ENCODE measurements at regions not wholly inside any gene's neighbourhood (a gene's known extent, or its start where the extent isn't known, plus 50 kb on each side); places are given as distances from the start of the nearest gene placed in this dataset.

- no peak overlapping the region for H3K4me3 ChIP-seq
- H3K36me3 ChIP-seq = no peaks in the 10 kb centered on the region
- DNase-seq = no peak
- no peak overlapping the region for H3K9ac ChIP-seq (ENCODE audit: low read depth in 2 of 2, low read length in 2 of 2)
- no peak overlapping the region for H3K27ac ChIP-seq
- H3K4me1 ChIP-seq = no peaks in the 10 kb centered on the region
- intact Hi-C loops (cut with DNase I) = no loop called here
- no peak for TF ChIP-seq CTCF (IDR thresholded peaks at IDR 0.05)
- H3K27me3 ChIP-seq = no peaks in the 10 kb centered on the region
- no peaks in the 10 kb centered on the region for H3K9me3 ChIP-seq
Observed at GRCh38 chr1:190540366-190540765, 62.7 kb upstream of the BRINP3 start.

- Histone ChIP-seq H3K9ac (ENCODE audit: low read depth in 2 of 2, low read length in 2 of 2) (no peak overlapping the region), H3K27ac (no peak overlapping the region), H3K27me3 (no peaks in the 10 kb centered on the region), H3K4me3 (no peak overlapping the region), H3K4me1 (no peaks in the 10 kb centered on the region), H3K9me3 (no peaks in the 10 kb centered on the region), H3K36me3 (no peaks in the 10 kb centered on the region)
- intact Hi-C loops (cut with DNase I) = no loop called here
- no peak for TF ChIP-seq CTCF (IDR thresholded peaks at IDR 0.05)
- DNase-seq = no peak
Observed at GRCh38 chr1:190551638-190552037, 74.0 kb upstream of the BRINP3 start.

- H3K36me3 ChIP-seq = no peaks in the 10 kb centered on the region
- no peaks in the 10 kb centered on the region for H3K9me3 ChIP-seq
- no peak overlapping the region for H3K9ac ChIP-seq (ENCODE audit: low read depth in 2 of 2, low read length in 2 of 2)
- TF ChIP-seq CTCF (IDR thresholded peaks at IDR 0.05) = no peak
- H3K4me3 ChIP-seq = no peak overlapping the region
- no peaks in the 10 kb centered on the region for H3K4me1 ChIP-seq
- DNase-seq = no peak
- H3K27me3 ChIP-seq = no peaks in the 10 kb centered on the region
- intact Hi-C loops (cut with DNase I) = no loop called here
- no peak overlapping the region for H3K27ac ChIP-seq
Observed at GRCh38 chr1:190560161-190560681, 82.6 kb upstream of the BRINP3 start.

GRCh38 chr1:190563230-190563629 lies 85.6 kb upstream of the BRINP3 start:
- intact Hi-C loops (cut with DNase I) = no loop called here
- no peak for TF ChIP-seq CTCF (IDR thresholded peaks at IDR 0.05)
- Histone ChIP-seq H3K9ac (ENCODE audit: low read depth in 2 of 2, low read length in 2 of 2) (no peak overlapping the region), H3K36me3 (no peaks in the 10 kb centered on the region), H3K4me3 (no peak overlapping the region), H3K9me3 (no peaks in the 10 kb centered on the region), H3K4me1 (no peaks in the 10 kb centered on the region), H3K27me3 (no peaks in the 10 kb centered on the region), H3K27ac (no peak overlapping the region)
- DNase-seq = no peak

GRCh38 chr1:190564117-190564516 lies 86.5 kb upstream of the BRINP3 start:
- TF ChIP-seq CTCF (IDR thresholded peaks at IDR 0.05) = no peak
- DNase-seq = no peak
- no peaks in the 10 kb centered on the region for H3K4me1 ChIP-seq
- no peaks in the 10 kb centered on the region for H3K9me3 ChIP-seq
- H3K9ac ChIP-seq (ENCODE audit: low read depth in 2 of 2, low read length in 2 of 2) = no peak overlapping the region
- intact Hi-C loops (cut with DNase I) = no loop called here
- no peak overlapping the region for H3K4me3 ChIP-seq
- H3K27me3 ChIP-seq = no peaks in the 10 kb centered on the region
- no peaks in the 10 kb centered on the region for H3K36me3 ChIP-seq
- H3K27ac ChIP-seq = no peak overlapping the region

GRCh38 chr1:190578017-190578416 lies 100.4 kb upstream of the BRINP3 start:
- H3K9me3 ChIP-seq = no peaks in the 10 kb centered on the region
- TF ChIP-seq CTCF (IDR thresholded peaks at IDR 0.05) = no peak
- no peak overlapping the region for H3K27ac ChIP-seq
- H3K4me1 ChIP-seq = peaks cover 4% of the 10 kb centered on the region
- H3K4me3 ChIP-seq = no peak overlapping the region
- DNase-seq = no peak
- no peak overlapping the region for H3K9ac ChIP-seq (ENCODE audit: low read depth in 2 of 2, low read length in 2 of 2)
- intact Hi-C loops (cut with DNase I) = no loop called here
- H3K27me3 ChIP-seq = no peaks in the 10 kb centered on the region
- H3K36me3 ChIP-seq = no peaks in the 10 kb centered on the region

Measured in colonic mucosa (tissue), 4 donors.